ENCODE measurements at regions not wholly inside any gene's neighbourhood (a gene's known extent, or its start where the extent isn't known, plus 50 kb on each side); places are given as distances from the start of the nearest gene placed in this dataset.
"Not testable (repeated sequence)": the region's sequence is repeated elsewhere in the genome, so short reads cannot be mapped to it uniquely, and the experiment has no call there.

DNA sequence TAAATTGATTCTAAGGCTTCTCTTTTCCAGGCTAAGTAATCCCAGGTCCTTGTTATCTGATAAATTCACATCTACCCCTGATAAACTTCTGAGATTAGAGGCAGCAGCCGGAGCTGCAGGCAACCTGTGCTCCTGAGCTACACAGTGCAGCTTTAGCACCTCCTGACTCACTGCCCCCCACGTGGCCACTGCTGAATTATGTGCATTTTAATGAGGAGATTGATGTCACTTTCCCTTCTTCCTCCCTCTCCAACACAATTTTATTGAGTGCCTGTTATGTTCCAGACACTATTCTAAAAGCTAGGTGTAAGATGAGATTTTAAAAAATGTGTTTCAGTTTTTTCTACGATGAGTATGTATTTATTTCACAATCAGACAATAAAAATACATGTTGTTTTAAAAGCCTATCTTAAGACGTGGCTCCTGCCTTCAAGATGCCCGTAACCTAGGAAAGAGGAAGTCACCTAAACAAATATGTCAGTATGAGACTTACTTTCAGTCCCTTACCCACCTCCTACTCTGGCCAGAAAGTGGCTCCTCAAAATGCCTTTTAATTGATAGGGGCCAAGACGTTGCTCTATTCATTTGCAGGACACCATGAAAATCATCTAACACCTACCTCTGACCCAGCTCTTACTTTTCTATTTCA lies 161.5 kb upstream of the PFN2 start:
- no peaks in the 10 kb centered on the region for H3K9me3 Mint-ChIP-seq
- peaks cover 0 to 8% (median 6%) of the 10 kb centered on the region in 3 donors for H3K4me1 Mint-ChIP-seq
- ATAC-seq (ENCODE audit: low read depth in 2 of 2), result peak; percentile 41 to 51
- peak overlapping the region in 1 of 8 donors; percentile 17 for H3K4me3 Mint-ChIP-seq
- peaks cover 11 to 18% (median 15%) of the 10 kb centered on the region in 3 donors for H3K27me3 Mint-ChIP-seq
- no peak for DNase-seq
- no peak overlapping the region for H3K27ac Mint-ChIP-seq
- no peaks in the 10 kb centered on the region for H3K36me3 Mint-ChIP-seq

GRCh38 chr3:150131663-150132062 lies 161.0 kb upstream of the PFN2 start:
- ATAC-seq (ENCODE audit: low read depth in 2 of 2), result no peak
- H3K4me3 Mint-ChIP-seq, result no peak overlapping the region
- DNase-seq, result no peak
- H3K27me3 Mint-ChIP-seq, result peaks cover 11 to 15% (median 12%) of the 10 kb centered on the region in 3 donors
- no peak overlapping the region for H3K27ac Mint-ChIP-seq
- H3K4me1 Mint-ChIP-seq, result peaks cover 0 to 8% (median 6%) of the 10 kb centered on the region in 3 donors
- H3K36me3 Mint-ChIP-seq, result no peaks in the 10 kb centered on the region
- no peaks in the 10 kb centered on the region for H3K9me3 Mint-ChIP-seq

DNA sequence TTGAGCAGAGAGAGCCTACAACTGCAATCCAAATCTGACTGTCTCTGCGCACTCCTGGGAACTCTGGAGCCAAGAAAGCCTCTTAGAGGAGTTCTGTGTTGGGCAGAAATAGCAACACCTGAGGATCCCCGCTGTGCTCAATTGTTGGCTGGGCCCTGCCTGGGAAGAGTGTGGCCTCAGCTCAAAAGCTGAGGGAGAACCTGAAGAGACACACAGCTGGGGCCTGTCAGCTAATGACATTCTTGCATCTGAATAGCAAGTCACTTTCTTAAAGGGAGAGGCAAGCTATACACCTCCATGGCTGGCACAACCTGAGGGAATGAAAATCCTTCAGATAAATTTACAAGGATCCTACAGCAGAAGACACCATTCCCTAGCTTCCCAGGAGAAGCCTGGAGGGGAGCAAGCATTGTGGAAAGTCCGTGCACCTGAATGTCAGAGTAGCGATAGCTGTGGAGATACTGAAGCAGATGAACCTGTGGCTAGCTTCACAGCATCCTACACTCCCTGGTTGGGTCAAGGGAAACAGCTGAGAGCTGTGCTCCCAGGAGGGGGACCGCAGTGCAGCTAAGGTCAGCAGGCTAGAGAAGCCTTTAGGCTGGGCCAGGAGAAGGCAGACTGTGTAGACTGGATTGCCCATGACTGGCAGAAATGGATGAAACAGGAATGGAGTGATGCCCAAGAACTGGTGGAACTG lies 159.9 kb upstream of the PFN2 start:
- peak overlapping the region in 1 of 6 donors; percentile 20 for H3K27ac Mint-ChIP-seq
- peaks cover 7 to 11% (median 9%) of the 10 kb centered on the region in 3 donors for H3K27me3 Mint-ChIP-seq
- no peaks in the 10 kb centered on the region for H3K36me3 Mint-ChIP-seq
- ATAC-seq (ENCODE audit: low read depth in 2 of 2), result no peak
- H3K4me3 Mint-ChIP-seq, result no peak overlapping the region
- H3K4me1 Mint-ChIP-seq, result peaks cover 0 to 8% (median 6%) of the 10 kb centered on the region in 3 donors
- DNase-seq, result no peak
- H3K9me3 Mint-ChIP-seq, result no peaks in the 10 kb centered on the region

DNA sequence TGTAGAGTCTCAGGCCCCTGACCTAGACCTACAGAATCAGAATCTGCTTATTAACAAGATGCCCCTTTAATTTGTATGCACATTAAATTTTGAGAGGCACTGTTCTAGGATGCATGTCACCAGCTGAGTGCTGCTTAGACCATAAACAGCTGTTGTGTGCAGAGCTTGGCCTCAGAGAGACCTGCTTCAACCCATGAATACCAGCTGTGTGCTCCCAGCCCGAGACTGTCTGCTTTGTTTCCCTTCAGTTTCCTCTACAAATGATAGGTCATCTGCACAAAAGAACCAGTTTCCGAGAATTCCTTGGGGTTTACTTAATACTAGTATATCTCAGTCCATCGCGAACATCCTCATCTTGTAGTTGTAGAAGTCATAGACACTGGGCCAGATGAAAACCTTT lies 158.5 kb upstream of the PFN2 start:
- Mint-ChIP-seq H3K4me1 (peaks cover 0 to 8% (median 6%) of the 10 kb centered on the region in 3 donors), H3K9me3 (no peaks in the 10 kb centered on the region), H3K36me3 (no peaks in the 10 kb centered on the region), H3K27me3 (peaks cover 7 to 11% (median 9%) of the 10 kb centered on the region in 3 donors), H3K27ac (no peak overlapping the region), H3K4me3 (no peak overlapping the region)
- DNase-seq (no peak), ATAC-seq (ENCODE audit: low read depth in 2 of 2) (no peak)

GRCh38 chr3:150128126-150128525 lies 157.4 kb upstream of the PFN2 start:
- peaks cover 7 to 11% (median 9%) of the 10 kb centered on the region in 3 donors for H3K27me3 Mint-ChIP-seq
- H3K4me1 Mint-ChIP-seq, result peaks cover 0 to 8% (median 6%) of the 10 kb centered on the region in 3 donors
- no peak overlapping the region for H3K27ac Mint-ChIP-seq
- no peak overlapping the region for H3K4me3 Mint-ChIP-seq
- H3K9me3 Mint-ChIP-seq, result peaks cover 0 to 2% (median 0%) of the 10 kb centered on the region in 7 donors
- H3K36me3 Mint-ChIP-seq, result no peaks in the 10 kb centered on the region
- no peak for DNase-seq
- ATAC-seq (ENCODE audit: low read depth in 2 of 2), result no peak

DNA sequence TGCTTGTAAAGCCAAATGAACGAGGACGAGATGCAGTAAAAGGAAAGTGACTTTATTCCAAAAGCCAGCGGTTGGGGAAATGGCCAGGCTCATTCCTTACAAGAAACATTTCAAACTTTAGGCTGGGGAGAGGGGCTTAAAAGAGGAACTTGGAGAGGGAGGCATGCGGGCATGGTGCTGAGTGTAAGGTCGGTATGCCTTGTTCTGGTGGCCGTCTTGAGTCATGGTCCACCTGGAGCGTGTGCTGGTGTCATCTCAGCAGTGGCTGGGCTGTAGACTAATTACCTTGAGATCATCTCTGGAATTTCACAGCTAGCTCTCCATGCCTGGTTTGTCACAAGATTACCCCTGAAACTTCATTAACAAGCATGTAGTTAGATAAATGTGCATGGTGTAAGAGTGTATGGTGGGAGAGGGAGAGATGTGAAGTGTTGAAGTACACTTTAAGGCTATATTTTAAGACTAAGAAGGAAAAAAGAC lies 156.4 kb upstream of the PFN2 start:
- Mint-ChIP-seq H3K27ac (no peak overlapping the region), H3K9me3 (peaks cover 0 to 2% (median 0%) of the 10 kb centered on the region in 7 donors), H3K4me1 (peaks cover 0 to 1% (median 0%) of the 10 kb centered on the region in 3 donors), H3K4me3 (no peak overlapping the region), H3K27me3 (peaks cover 7 to 13% (median 9%) of the 10 kb centered on the region in 3 donors), H3K36me3 (no peaks in the 10 kb centered on the region)
- DNase-seq (no peak), ATAC-seq (ENCODE audit: low read depth in 2 of 2) (no peak)

- no peaks in the 10 kb centered on the region for H3K36me3 Mint-ChIP-seq
- DNase-seq (no peak), ATAC-seq (ENCODE audit: low read depth in 2 of 2) (no peak)
- no peak overlapping the region for H3K4me3 Mint-ChIP-seq
- no peak overlapping the region for H3K27ac Mint-ChIP-seq
- H3K4me1 Mint-ChIP-seq, result no peaks in the 10 kb centered on the region
- peaks cover 9 to 20% (median 16%) of the 10 kb centered on the region in 3 donors for H3K27me3 Mint-ChIP-seq
- H3K9me3 Mint-ChIP-seq, result peaks cover 0 to 4% (median 2%) of the 10 kb centered on the region in 7 donors
These were observed 153.4 kb upstream of the PFN2 start for GRCh38 chr3:150124142-150124541.

GRCh38 chr3:150123249-150123648 lies 152.6 kb upstream of the PFN2 start:
- not testable (repeated sequence) for ATAC-seq (ENCODE audit: low read depth in 2 of 2); H3K4me3 Mint-ChIP-seq; DNase-seq; H3K27ac Mint-ChIP-seq; H3K4me1 Mint-ChIP-seq; H3K9me3 Mint-ChIP-seq; H3K36me3 Mint-ChIP-seq
- peaks cover 11 to 20% (median 16%) of the 10 kb centered on the region in 3 donors for H3K27me3 Mint-ChIP-seq

DNA sequence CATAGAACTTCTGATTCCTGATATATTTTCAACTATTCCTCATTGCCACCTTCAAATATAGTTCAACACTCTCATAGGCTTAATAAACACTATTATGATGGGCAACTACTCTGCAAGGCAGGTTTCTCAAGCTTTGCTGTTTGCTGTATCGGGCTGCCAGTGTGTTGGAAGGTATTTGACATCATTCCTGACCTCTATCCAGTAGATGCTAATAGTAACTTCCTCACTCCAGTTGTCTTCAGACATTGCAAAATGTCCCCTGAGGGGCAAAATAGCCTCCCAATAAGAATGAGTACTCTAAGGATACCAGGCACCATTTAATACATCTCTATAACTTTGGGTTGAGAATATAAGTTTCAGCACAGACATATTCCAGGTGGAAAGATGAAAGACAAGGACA lies 147.5 kb upstream of the PFN2 start:
- Mint-ChIP-seq H3K36me3 (no peaks in the 10 kb centered on the region), H3K9me3 (peaks cover 0 to 7% (median 2%) of the 10 kb centered on the region in 7 donors), H3K4me1 (no peaks in the 10 kb centered on the region), H3K4me3 (no peak overlapping the region), H3K27ac (peak overlapping the region in 1 of 6 donors; percentile 14), H3K27me3 (peaks cover 17 to 47% (median 21%) of the 10 kb centered on the region in 3 donors)
- no peak for DNase-seq
- no peak for ATAC-seq (ENCODE audit: low read depth in 2 of 2)

DNA sequence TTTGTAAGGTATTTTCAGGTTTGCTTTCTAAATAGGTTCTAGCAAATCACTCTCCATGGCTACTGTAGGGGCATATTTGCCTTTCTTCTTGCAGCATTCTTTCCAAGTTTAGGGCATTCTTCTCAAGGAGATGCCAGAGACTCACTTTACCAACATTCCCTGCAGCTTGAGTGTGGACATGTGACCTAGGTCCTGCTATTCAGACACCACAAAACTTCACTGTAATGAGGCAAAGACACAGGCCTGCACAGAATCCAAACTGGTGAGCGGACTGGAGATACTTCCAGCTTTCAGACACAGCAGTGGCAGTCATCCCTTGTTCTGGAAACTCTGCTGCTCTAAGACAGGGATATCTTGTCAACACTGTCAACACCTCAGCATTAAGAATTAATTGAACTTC lies 146.4 kb upstream of the PFN2 start:
- Mint-ChIP-seq H3K4me1 (no peaks in the 10 kb centered on the region), H3K27me3 (peaks cover 17 to 47% (median 19%) of the 10 kb centered on the region in 3 donors), H3K36me3 (no peaks in the 10 kb centered on the region), H3K4me3 (no peak overlapping the region), H3K27ac (no peak overlapping the region), H3K9me3 (peaks cover 0 to 7% (median 2%) of the 10 kb centered on the region in 7 donors)
- ATAC-seq (ENCODE audit: low read depth in 2 of 2) (no peak), DNase-seq (no peak)

DNA sequence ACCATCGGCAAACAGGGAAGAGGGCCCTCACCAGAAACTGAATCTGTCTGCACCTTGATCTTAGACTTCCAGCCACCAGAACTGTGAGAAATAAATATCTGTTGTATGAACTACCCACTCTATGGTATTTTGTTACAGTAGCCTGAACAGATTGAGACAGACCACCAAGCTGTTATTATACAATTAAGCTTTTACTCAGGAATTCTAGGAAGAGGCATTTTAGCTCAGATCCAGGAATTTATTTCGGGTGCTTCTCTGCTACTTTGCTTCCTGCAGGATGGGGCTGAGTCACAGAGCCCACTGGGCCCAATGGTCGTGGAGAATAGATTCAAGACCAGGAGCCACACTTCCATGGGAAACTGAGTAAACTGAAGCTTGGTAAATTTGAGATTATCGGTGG lies 145.5 kb upstream of the PFN2 start:
- Mint-ChIP-seq H3K27me3 (peaks cover 14 to 45% (median 17%) of the 10 kb centered on the region in 3 donors), H3K36me3 (no peaks in the 10 kb centered on the region), H3K4me3 (no peak overlapping the region), H3K9me3 (peaks cover 0 to 7% (median 0%) of the 10 kb centered on the region in 7 donors), H3K27ac (no peak overlapping the region), H3K4me1 (no peaks in the 10 kb centered on the region)
- ATAC-seq (ENCODE audit: low read depth in 2 of 2) (no peak), DNase-seq (no peak)

DNA sequence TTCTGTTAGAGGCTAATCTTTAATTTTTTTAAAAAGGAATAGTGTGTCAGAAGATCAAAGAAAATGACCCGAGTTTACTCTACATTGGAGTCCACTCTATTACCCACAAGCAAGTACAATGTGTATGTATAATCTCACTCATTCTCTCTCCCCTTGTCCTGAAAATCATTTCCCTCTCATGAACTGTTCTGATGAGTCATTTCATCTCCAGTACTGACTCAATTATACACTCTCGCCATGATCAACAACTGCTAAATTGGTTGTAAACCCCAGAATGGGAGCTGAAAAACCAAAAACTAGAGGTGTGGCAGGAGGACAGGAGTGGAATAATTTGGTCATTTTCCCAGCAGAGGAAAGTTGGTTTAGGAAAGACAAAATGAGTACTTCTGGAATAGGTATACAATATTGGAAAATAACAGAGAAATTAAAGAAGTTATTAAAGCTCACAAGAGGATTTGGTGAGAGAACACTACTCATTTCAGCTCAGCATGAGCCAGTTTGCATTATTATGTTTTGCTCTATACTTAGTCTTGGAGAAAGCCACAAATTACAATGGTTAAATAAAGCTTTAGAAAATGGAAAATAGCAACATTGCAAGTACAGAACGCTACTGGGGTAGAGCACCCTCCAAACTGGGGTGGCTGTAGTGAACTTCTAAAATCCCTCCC lies 144.3 kb upstream of the PFN2 start:
- no peak for DNase-seq

DNA sequence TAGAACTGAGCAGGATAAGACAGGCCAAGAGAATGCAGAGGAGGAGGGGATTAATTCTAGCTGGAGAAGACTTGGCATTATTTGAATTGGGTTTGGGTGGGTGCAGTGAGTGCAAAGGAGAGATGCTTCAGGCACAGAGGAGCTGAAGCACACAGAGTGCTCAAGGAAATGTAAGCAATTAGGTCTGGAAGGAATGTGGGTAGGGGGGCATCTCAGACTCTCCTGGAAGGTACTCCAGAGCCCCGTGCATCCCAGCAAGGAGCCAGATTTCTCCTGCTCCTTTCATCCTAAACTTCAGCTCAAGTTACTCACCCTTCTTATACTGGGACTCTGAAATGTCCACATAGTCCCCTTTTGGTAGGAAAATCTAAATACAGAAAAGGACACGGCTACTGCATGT lies 143.6 kb upstream of the PFN2 start:
- H3K4me1 Mint-ChIP-seq, result no peaks in the 10 kb centered on the region
- H3K4me3 Mint-ChIP-seq, result peak overlapping the region in 1 of 8 donors; percentile 21
- peaks cover 0 to 4% (median 0%) of the 10 kb centered on the region in 7 donors for H3K9me3 Mint-ChIP-seq
- H3K27ac Mint-ChIP-seq, result peak overlapping the region in 1 of 6 donors; percentile 47
- no peaks in the 10 kb centered on the region for H3K36me3 Mint-ChIP-seq
- ATAC-seq (ENCODE audit: low read depth in 2 of 2), result no peak
- no peak for DNase-seq
- peaks cover 9 to 43% (median 12%) of the 10 kb centered on the region in 3 donors for H3K27me3 Mint-ChIP-seq

More for the DNA sequence above, 144.3 kb upstream of the PFN2 start:
- no peak overlapping the region for H3K27ac Mint-ChIP-seq
- H3K9me3 Mint-ChIP-seq, result peaks cover 0 to 4% (median 0%) of the 10 kb centered on the region in 7 donors
- H3K27me3 Mint-ChIP-seq, result peaks cover 9 to 43% (median 17%) of the 10 kb centered on the region in 3 donors
- H3K36me3 Mint-ChIP-seq, result no peaks in the 10 kb centered on the region
- H3K4me3 Mint-ChIP-seq, result no peak overlapping the region
- ATAC-seq (ENCODE audit: low read depth in 2 of 2), result no peak
- no peaks in the 10 kb centered on the region for H3K4me1 Mint-ChIP-seq

All from naive B cell (primary cell).